Fibroblast of villous mesenchyme (primary cell): ENCODE measurements at regions not wholly inside any gene's neighbourhood (a gene's known extent, or its start where the extent isn't known, plus 50 kb on each side); places are given as distances from the start of the nearest gene placed in this dataset.

ENCODE experiments used
- DNase-seq: peaks from one replicate; pipeline ENCODE4 v3.0.0-alpha.2; 2010; ENCODE audit warnings: low read depth
- H3K4me3 ChIP-seq: 2 replicates; pipeline ENCODE4 v1.5.1; 2011; ENCODE audit warnings: low read depth, mild to moderate bottlenecking, low read length
- CTCF ChIP-seq: IDR thresholded peaks from 2 replicates; pipeline ENCODE4 v1.5.1; 2012; ENCODE audit warnings: low read depth, mild to moderate bottlenecking, low read length; ENCODE audit not compliant: insufficient read depth

DNA sequence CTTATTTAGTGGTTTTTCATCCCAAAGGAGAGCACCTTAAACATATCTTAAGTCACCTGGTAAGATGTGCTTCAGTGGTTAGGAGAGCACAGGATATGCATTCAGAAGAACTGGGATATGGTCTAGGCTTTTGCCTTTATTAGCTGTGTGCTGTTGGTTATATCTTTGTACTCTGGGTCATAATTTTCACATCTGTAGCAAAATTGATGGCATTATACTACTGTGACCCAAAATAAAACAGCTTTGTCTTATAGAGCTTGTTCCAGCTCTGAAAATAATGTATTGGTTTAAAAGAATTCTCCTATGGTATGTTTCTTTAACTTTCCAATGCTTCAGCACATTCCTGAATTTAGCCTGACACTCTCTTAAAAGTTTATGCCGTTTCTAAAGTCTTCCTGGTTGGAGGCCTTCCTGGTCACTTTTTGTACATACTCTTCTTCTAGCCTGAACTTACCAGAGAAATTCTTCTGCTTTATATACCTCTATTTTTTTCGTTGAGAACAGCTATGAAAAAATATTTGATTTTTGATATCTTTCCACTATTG lies 337.1 kb upstream of the MPDZ start:
- no peak for TF ChIP-seq CTCF
- H3K4me3 ChIP-seq: no peak overlapping the region
- DNase-seq: no peak

DNA sequence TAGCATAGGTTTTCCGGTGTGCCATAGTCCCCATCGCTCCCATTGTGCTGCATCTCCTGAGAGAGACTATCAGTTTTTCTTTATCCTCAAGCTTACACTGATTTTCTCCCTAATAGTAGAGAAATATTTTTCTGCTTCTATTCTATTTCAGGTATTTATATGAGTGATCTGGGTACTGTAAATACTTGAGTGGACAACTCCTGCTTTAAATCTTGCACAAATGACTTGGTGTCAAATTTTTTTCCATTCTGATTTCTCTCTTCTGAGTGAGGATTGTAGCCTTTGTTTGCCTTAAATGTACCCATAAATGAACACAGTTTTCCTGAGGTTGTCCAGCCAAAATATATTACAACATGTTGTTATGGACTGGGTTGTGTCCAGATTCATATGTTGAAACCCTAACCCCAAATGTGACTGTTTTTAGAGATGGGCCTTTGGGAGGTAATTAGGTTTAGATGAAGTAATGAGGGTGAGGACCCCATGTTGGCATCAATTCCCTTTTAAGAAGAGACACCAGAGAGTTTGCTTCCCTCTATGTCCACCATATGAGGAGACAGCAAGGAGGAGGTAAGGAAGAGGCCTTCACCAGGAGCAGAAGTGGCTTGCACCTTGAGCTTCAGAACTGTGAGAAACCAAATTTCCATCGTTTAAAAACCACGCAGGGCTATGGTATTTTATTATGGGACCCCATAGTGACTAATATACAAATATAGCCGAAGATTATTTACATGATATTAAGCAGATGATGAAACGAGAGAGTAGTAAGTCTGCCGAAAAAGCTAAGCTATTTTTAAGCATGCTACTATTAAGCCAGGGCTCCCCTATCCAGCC lies 336.4 kb upstream of the MPDZ start:
- no peak for DNase-seq
- no peak overlapping the region for H3K4me3 ChIP-seq
- TF ChIP-seq CTCF: no peak

DNA sequence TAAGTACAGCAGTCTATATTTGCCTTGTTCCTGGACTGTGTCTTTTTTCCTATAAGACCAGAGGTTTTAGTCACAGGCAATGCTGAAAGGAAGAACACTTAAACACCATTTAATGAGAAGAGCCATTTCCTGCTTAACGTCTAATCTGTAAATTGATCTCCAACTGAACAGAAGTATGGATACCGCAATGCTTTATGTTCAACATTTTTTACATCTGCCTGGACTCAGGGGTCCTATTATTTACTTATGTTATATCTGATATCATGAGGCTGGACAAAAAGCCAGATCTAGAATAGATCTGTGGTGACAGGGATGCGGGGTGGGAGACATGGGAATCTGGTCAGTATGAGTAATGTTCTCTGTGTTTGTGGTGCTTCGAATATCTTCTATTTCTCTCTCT lies 334.6 kb upstream of the MPDZ start:
- no peak for DNase-seq
- no peak for TF ChIP-seq CTCF
- no peak overlapping the region for H3K4me3 ChIP-seq

DNA sequence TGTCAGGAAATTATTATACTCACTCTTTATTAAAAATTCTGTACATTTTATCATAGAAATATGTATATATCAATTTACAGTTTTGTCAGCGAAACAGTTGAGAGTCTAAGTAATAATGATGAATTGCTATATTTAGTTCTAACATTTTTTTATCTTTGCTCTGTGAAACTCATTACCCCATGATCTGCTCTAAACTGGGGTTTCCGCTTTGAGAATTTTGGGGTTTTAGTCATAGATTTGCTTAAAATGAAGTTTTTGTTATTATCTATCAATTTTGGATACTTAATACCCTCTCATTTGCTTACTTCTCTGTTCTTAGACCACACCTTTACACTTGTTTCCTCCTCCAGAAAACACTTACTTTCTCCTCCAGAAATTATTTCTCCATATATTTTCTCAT lies 333.8 kb upstream of the MPDZ start:
- H3K4me3 ChIP-seq: no peak overlapping the region
- TF ChIP-seq CTCF: no peak
- DNase-seq: no peak

DNA sequence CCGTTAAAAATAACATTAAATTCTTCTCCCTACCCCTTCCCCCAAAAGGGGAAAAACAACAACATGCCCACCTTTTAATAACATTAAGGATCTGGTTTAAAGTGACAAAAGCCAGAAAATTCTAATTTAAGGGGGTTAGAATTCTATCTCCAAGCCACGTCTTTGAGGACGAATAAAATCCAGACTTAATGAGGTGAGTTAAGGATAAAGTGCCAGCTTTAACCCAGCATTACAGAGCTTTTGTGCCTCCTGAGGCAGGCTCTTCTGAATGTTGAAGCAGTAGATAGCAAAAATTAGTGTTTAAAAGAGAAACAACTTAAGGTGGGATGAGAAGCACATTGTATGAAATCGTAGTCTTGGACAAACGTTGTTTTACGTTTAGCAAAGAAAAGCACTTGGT lies 329.0 kb upstream of the MPDZ start:
- H3K4me3 ChIP-seq: no peak overlapping the region
- no peak for DNase-seq
- no peak for TF ChIP-seq CTCF

DNA sequence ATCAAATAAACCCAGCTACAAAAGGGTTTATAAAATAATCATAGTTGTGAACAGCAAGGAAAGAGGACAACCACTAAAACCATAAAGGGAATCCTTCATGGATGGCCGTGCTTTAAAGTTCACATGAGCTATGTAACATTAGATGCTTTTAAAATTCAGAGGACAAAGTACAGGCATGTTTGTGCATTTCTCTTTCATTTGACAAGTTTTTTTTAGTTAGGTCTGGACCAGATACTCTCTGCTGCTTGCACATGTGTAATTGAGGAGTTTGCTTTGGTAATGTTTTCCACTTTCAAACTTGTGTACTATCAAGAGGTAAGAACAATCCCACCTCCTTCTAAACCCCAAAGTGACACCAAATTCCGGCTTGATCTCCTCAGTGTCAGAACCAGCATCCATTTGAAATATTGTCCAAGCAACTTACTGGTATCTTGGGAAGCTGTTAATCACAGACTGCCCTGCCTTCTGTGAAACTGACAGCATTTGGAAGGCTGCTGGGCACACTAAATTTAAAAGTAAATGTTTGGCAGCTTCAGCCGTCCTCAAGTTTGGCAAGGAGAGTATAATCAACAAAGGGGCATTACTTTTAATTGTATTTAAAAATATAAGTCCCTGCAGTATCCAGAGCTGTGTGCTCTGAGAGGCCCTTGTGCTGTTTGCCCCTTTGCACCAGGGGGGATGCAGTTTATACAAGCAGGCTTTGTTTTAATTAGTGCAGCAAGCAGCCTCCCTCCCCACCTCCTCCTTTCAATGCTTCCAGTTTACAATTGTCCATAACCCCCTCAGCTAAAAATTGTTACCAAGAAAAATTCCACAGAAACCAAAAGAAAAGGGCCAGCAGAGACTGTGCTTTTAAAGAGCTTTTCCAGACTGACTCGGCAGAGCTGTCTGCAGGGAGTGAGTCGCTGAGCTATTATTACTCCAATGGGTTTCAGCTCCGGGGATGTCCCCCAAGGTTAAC lies 328.3 kb upstream of the MPDZ start:
- H3K4me3 ChIP-seq: no peak overlapping the region
- TF ChIP-seq CTCF: no peak
- DNase-seq: no peak
